GM18858 (cell line): ENCODE measurements at regions not wholly inside any gene's neighbourhood (a gene's known extent, or its start where the extent isn't known, plus 50 kb on each side); places are given as distances from the start of the nearest gene placed in this dataset.

Experiments used
- ATAC-seq: cut with Tn5 transposase; IDR thresholded peaks from one replicate; pipeline ENCODE4 v1.9.1; 2021; ENCODE audit not compliant: unreplicated experiment

DNA sequence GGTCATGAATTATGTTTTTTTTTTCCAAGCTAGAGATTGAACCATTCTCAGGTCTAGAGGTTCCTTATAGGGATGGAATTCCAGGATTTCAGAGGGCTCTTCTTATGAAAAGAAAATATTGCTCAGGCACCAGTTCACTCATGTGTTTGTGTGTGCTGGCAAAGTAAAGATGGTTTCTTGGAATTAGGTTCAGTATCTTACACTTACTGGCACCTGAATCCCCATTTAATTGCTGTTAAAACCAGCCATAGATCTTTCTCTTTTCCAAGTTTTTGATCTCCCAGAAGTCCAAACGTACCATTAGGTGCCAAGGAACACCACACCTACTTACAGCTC is 508.4 kb downstream of the CDH26 start:
- no peak for ATAC-seq

DNA sequence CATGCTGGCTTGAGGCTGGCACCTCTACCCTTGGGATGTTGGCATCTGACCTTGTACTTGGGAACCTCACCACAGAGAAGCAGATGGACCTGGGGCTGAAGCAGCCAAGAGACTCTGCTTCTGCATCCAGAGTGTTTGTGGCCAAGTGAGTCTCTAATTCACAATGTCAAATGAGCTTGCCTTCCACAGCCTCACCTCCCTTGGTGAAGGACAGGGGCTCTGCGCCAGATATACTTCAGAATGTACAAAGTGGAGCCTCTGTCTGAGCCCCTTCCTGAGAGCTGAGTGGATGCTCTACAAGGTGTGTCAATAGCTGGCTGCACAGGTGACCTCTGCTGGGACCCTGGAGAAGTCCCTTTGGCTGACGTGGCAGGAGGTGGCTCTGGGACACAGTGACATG is 508.9 kb downstream of the CDH26 start:
- no peak for ATAC-seq

- no peak for ATAC-seq
These were observed 509.5 kb downstream of the CDH26 start for GRCh38 chr20:60467771-60468170.

DNA sequence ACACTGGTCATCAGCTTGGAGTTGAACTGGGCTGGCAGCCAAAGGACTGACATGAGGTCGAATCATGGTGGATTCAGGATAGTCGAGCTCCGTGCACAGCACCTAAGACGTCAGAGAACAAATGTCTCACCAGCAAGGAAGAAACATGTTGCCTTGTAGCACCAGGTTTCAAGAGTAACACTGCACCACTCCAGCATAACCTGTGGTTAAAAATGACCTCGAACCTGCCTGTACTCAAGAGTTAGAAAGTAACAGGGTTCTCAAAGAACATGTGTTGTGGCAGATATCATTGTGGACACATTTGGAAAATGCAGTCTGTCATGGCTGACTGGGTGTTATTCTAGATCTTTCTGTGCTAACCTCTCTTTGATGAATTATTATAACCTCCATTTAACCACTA is 511.6 kb downstream of the CDH26 start:
- no peak for ATAC-seq

- no peak for ATAC-seq
These were observed 512.1 kb downstream of the CDH26 start for GRCh38 chr20:60470366-60470765.

DNA sequence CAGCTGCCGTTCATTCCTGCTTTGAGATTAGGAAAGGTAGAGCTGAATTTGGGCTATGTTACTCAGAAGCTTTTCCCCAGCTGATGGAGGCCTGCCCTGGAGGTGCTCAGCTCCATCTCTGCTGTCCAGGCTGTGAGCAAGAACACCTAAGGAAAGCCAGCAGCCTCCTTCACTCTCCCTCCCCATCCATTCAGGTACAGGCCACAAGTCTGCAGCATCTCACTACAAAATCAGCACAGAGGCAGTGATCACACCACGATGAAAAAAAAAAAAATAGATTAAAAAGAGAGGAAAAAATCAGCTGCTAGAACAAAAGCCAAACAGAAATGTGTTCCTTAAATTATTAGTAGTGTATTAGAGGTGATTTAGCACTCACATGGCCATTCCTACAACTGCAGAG is 515.0 kb downstream of the CDH26 start:
- ATAC-seq: no peak

DNA sequence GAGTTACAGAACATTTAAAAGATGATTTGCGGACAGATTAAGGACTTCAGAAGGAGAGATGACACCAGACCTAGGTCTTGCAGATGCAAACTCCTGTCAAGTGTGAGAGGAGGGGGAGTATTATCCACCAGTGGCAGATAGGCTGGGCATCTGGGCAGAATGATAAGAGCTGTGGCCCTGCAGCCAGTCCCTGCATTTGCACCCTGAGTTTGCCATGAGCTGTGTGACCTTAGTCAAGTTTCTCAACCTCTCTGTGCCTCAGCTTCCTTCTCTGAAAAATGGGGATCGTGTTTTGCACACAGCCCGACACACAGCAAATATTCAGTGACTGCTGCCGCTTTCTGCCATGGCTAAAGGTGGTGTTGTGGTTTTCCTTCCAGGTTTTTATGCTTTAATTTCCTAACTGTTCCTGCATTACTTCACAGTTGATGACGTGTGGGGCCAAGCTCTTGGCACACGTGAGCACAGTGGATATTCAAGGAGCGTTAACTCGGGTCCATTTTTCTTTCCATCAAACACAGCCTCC is 516.2 kb downstream of the CDH26 start:
- no peak for ATAC-seq

DNA sequence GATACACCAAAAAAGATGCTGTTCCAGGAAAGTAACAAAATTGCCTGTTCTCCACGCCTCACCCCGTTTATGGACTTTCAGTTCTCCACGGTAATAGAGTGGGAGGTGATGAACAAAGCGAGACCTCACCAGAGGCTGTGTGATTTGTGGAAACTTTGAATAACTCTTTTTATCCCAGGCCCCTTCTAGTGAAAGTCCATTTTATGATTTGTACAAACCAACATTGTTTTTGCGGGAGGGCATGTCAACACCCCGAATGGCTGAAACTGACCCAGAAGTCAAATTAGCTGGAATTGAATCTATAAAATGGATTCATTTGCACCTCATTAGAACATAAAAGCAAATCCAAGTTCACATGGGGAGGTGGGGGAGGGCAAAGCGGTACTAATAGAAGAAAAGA is 517.8 kb downstream of the CDH26 start:
- ATAC-seq: no peak

DNA sequence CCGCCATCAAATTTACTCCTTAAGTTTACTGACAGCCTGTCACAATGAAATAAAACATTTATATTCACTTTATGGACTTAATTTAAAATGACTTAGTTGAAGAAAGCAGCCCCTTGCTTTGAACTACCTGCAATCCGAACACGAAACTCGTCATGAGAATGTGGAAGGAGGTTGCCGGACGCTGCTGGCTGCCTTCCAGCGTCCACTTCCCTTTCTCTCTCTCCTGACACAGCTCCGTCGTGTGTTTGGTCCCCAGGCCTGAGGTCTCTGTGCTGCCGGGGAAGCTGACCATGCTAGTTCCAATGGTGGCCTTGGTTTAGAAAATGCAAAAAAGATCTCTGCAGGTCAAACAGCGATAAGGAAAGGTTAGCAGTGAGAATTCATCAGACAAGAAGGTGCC is 519.7 kb downstream of the CDH26 start:
- no peak for ATAC-seq

- no peak for ATAC-seq
These were observed 520.3 kb downstream of the CDH26 start for GRCh38 chr20:60478533-60478932.

GRCh38 chr20:60480950-60481742 is 522.9 kb downstream of the CDH26 start:
- ATAC-seq: no peak

DNA sequence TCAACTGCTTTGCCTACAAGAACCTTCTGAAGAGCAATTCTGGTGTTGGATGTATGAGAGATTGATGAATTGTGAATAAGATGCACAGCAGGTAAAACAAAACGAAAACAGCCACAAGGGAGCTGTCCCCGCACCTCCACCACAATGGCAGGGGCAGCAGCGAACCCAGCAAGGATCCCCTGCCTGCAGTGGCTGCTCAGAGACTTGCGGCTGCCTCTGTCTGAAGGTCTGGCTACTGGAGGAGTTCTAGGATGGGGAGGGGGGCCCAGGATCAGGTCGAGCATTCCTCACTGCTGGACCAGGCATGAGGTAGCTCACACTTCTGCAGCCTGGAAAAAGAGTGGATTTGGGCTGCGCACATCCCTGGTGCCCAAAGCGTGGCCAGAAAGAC is 523.5 kb downstream of the CDH26 start:
- no peak for ATAC-seq

DNA sequence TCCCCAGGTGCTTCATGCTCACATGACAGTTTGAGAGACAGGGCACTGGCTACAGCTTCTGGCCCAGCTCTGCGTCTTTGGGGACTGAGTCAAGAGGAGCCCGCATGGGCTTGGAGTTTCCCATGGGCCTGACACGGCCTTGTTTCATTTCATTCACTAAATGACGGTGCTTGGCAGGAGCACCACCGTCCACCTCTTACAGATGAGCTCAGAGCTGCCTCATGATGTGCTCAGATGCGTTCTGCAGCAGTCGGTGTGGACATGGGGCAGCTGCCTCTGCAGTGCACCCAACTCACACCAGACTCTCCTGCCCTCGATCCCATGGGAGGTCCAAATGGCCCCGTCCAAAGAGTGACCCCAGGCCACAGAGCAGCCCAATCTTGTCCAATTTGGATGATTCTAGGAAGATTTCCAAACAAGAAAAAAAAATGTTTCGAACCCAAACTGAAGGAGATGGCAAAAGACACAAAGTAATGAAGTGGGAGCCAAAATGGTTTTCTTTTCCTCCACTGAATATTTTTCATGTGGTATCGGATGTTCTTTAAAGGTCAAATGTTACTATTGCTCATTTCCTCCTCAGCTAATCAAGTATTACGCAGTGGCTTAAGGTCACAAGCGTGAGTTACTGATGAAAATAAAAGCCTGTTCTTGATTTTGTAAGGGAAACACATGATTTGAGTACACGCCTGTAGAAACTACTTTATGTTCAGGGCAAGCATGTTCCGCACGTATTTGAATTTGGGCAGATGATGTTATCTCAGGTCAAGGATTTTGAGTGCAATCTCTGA is 524.2 kb downstream of the CDH26 start:
- no peak for ATAC-seq

DNA sequence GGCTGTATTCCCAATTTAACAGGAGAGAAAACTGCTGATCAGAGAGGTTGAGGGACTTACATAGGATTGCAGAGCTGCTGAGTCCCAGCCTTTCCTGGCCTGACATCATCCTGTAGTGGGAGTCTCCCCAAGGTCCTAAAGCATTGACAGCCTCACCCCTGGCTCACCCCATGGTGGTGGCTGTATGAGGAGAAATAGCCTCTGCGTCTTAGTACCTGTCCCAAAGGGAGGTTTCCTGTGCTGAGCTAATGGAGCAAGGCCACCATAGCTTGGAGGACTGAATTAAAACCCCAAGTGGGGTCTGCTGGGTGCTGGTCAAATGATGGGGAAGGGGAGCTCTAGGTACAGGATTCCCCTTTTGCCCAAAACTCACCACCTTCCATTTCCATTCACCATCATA is 525.1 kb downstream of the CDH26 start:
- ATAC-seq: no peak

- no peak for ATAC-seq
These were observed 526.1 kb downstream of the CDH26 start for GRCh38 chr20:60484316-60484715.

DNA sequence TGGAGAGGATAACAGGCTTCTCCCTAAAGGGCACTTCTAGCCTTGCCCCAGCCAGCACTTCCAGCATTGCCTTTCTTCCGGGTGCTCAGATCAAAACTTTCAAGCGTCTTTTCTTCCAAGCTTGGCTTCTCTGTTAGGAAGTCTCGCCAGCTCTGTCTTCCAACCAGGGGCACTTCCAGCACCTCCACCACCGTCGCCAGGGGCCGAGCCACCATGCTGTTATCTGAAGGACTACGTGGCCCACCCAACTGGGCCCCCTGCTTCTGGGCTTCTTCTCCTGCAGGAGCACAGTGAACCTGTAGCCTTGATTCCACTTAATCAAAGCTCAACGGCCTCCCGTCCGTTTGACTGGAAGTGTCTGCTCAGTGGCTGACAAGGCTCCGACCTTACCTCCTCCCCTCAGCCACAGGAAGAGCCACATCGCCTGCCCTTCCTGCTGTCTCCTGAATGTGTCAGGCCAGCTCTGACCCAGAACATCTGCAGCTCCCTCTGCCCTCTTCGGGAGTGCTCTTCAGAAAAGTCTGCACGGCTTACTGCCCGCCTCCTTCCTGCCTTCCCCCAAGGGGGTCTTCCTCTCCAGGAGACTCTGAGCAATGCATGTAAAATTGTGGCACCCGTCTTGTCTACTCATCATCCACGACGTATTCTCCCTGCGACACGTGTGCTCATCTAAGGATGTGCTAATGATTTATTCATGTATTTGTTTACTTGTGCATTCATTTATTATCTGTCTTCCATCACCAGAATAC is 527.0 kb downstream of the CDH26 start:
- no peak for ATAC-seq

DNA sequence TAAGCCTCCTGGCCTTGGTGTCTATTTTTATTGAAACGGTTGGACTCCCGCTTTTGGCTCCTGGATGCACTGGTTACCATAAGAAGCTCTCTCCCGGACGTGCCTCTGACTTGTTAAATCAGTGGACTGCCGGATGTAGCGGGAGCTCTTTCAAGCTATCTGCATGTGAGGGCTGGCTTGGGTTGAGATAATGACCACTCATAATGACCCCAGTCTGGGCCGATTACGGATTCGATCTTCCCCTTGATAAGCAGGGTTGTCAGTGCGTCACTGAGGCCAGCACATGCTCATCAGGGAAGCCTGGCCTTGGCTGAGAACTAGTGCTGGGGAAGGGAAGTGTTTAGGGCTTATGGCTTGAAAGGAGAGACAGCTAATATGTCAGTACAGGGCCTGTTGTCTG is 528.1 kb downstream of the CDH26 start:
- ATAC-seq: no peak

DNA sequence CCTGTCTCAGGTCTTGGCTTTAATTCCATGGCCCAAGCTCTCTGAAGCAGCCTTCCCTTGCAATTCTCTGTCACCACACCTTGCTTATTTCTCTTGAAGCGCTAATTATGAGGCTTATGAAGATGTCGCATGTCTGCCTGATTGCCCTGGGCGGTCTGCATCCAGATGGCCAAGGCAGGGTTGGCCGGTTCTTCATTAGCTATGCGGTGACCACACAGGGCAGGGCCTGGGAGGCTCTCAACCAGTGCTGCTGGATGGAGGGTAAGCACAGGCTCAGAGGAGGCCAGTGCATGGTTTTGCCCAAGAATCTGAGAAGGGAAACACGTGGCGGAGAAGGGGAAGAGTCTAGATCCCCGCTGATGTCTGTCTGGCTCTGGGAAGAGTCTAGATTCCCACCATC is 528.7 kb downstream of the CDH26 start:
- no peak for ATAC-seq

DNA sequence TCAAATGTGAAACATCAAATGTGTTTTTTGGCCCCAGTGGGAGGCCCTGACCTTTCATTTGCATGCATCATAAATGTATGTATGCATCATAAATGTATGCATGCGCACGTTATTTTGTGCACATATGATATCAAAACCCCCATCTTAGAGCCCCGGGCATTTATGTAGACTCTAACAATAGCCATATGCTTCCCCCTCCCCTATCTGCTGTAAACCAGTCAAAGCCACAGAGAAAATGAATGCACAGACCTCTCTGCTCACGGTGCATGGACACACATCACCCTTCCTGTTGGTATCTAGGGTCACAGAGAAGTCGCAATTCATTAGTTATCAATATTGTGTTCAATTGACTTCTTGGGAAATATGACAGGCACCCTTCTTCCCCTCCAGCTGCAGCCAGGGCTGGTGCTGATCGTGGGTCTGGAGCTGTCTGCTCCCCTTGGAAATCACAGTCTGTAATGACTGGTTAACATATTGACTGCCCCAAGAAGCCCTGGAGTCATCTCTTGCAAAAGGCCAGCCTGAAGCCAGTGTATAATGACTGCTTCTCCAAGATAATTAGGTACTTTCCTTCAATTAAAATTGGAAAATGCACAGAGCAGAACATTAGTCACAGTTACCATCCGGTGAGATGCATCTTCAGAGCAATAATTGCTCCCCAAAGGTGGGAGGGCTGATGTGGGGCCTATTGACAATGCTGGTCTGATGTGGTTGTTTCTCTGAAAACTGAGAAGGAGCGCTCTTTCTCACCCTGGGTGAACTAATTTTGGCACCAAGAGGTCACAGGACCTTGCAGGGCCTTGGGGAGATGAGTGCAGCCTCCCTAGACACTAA is 532.2 kb downstream of the CDH26 start:
- no peak for ATAC-seq

- ATAC-seq: no peak
These were observed 532.9 kb downstream of the CDH26 start for GRCh38 chr20:60491051-60491581.

- ATAC-seq: no peak
These were observed 536.3 kb downstream of the CDH26 start for GRCh38 chr20:60494476-60494875.
